ENCODE measurements at regions not wholly inside any gene's neighbourhood (a gene's known extent, or its start where the extent isn't known, plus 50 kb on each side); places are given as distances from the start of the nearest gene placed in this dataset.

GRCh38 chr5:17405976-17406375, 92.1 kb upstream of the TAF11L2 start:
- Histone ChIP-seq H2AFZ (ENCODE audit: low read depth, low read length) (no peak overlapping the region), H3K36me3 (ENCODE audit: control insufficient read depth in 2 of 2, extremely low read depth in 1 of 2, insufficient read depth in 2 of 2, low read length in 2 of 2) (no peaks in the 10 kb centered on the region), H3K4me1 (ENCODE audit: control insufficient read depth, extremely low read depth, insufficient read depth, low read length) (no peaks in the 10 kb centered on the region), H3K27ac (ENCODE audit: insufficient read depth, low read depth, low read length) (no peak overlapping the region), H3K27me3 (ENCODE audit: control insufficient read depth in 2 of 2, insufficient read depth in 2 of 2, low read length in 2 of 2) (peaks cover 8 to 32% of the 10 kb centered on the region in 2 experiments), H3K9me3 (replicated peaks; ENCODE audit: control insufficient read depth, insufficient read depth, low read length) (no peaks in the 10 kb centered on the region), H3K4me3 (replicated peaks in 1 of 3; ENCODE audit: insufficient read depth in 1 of 3, low read depth in 1 of 3, low read length in 3 of 3) (no peak overlapping the region), H3K4me2 (ENCODE audit: insufficient read depth, low read length) (no peak overlapping the region), H4K20me1 (replicated peaks; ENCODE audit: control insufficient read depth, extremely low read depth, insufficient read depth, low read length) (no peaks in the 10 kb centered on the region), H3K9ac (replicated peaks; ENCODE audit: extremely low read depth, insufficient read depth, low read length) (no peak overlapping the region), H3K79me2 (ENCODE audit: control insufficient read depth, insufficient read depth, low read length) (no peaks in the 10 kb centered on the region), H3K9me1 (replicated peaks; ENCODE audit: control insufficient read depth, extremely low read depth, insufficient read depth, low read length) (no peaks in the 10 kb centered on the region)
- TF ChIP-seq MAX (IDR thresholded peaks at IDR 0.05; ENCODE audit: insufficient read depth, insufficient read length) (no peak), EZH2 (IDR thresholded peaks at IDR 0.05; ENCODE audit: borderline replicate concordance, low read depth, low read length, severe bottlenecking) (no peak), JUN (IDR thresholded peaks at IDR 0.05; ENCODE audit: borderline replicate concordance, insufficient read depth, insufficient read length, low read depth) (no peak), FOS (IDR thresholded peaks at IDR 0.05; ENCODE audit: borderline replicate concordance, insufficient read depth, low read length) (no peak), POLR2A (IDR thresholded peaks at IDR 0.05; ENCODE audit: low read depth, low read length) (no peak), POLR2AphosphoS5 (IDR thresholded peaks at IDR 0.05; ENCODE audit: insufficient read depth, low read depth, low read length) (no peak), GATA2 (IDR thresholded peaks at IDR 0.05; ENCODE audit: insufficient read depth, insufficient read length, low read depth, low read length) (no peak), MYC (IDR thresholded peaks at IDR 0.05; ENCODE audit: low read depth, low read length) (no peak), CTCF (IDR thresholded peaks at IDR 0.05; ENCODE audit: extremely low read depth in 1 of 2, insufficient read depth in 1 of 2, low read depth in 1 of 2, low read length in 2 of 2) (no peak)
- DNase-seq (ENCODE audit: low read depth, low spot score) (no peak), FAIRE-seq (no peak)
- ChIA-PET CTCF (no interaction called here), POLR2A (no interaction called here)
- intact Hi-C loops (cut with micrococcal nuclease) (no loop called here), dilution Hi-C loops (cut with MboI; ENCODE audit: extremely low pct_ligation_motif_present, low sequenced_read_pairs) (no loop called here)
- no TSS peak for BruUV-seq (replicated peaks)
